ENCODE measurements at regions not wholly inside any gene's neighbourhood (a gene's known extent, or its start where the extent isn't known, plus 50 kb on each side); places are given as distances from the start of the nearest gene placed in this dataset.

GRCh38 chr5:118606940-118607339 lies 381.4 kb downstream of the DTWD2 start:
- TF ChIP-seq, protein P1, sequence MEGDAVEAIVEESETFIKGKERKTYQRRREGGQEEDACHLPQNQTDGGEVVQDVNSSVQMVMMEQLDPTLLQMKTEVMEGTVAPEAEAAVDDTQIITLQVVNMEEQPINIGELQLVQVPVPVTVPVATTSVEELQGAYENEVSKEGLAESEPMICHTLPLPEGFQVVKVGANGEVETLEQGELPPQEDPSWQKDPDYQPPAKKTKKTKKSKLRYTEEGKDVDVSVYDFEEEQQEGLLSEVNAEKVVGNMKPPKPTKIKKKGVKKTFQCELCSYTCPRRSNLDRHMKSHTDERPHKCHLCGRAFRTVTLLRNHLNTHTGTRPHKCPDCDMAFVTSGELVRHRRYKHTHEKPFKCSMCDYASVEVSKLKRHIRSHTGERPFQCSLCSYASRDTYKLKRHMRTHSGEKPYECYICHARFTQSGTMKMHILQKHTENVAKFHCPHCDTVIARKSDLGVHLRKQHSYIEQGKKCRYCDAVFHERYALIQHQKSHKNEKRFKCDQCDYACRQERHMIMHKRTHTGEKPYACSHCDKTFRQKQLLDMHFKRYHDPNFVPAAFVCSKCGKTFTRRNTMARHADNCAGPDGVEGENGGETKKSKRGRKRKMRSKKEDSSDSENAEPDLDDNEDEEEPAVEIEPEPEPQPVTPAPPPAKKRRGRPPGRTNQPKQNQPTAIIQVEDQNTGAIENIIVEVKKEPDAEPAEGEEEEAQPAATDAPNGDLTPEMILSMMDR (IDR thresholded peaks at IDR 0.05) = no peak
- TF ChIP-seq POLR2A (IDR thresholded peaks at IDR 0.05) = no peak

Measured in Peyer's patch (tissue), 4 donors.